ENCODE measurements at regions not wholly inside any gene's neighbourhood (a gene's known extent, or its start where the extent isn't known, plus 50 kb on each side); places are given as distances from the start of the nearest gene placed in this dataset.
"Not testable (repeated sequence)": the region's sequence is repeated elsewhere in the genome, so short reads cannot be mapped to it uniquely, and the experiment has no call there.

DNA sequence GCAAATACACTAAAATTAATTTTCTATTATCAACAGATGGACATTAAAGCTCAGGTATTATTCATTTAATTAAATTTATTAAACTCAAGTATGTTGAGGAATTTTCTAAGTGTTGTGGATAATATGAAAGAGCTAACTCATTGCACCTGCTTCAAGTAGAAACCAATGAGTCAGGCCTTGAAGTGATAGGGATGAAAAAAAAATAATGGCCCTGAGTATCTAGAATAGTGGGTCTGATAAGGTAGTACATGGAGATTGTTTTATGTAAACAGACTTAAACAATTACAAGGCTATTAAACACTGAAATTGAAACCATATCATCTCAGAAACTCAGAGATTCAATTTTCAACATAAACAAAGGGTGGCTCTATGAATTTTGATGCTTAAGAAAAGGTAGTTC lies 857.1 kb upstream of the GBE1 start:
- no peak for DNase-seq (ENCODE audit: low read depth)

DNA sequence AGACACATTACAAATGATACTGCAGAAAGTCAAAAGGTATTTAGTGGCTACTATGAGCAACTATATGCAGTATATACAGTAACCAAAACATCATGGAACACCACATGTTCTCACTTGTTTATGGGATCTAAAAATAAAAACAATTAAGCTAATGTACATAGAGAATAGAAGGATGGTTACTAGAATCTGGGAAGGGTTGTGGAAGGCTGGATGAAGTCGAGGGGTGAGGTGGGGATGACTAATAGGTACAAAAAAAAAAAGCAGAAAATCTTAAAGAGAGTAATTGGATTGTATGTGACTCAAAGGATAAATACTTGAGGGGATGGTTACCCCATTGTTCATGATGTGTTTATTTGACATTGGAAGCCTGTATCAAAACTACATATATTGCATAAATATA lies 848.8 kb upstream of the GBE1 start:
- no peak for DNase-seq (ENCODE audit: low read depth)

- DNase-seq (ENCODE audit: low read depth) = no peak
Observed at GRCh38 chr3:82607391-82607790, 845.9 kb upstream of the GBE1 start.

GRCh38 chr3:82596805-82597204 lies 835.4 kb upstream of the GBE1 start:
- DNase-seq (ENCODE audit: low read depth) = no peak

GRCh38 chr3:82595530-82595929 lies 834.1 kb upstream of the GBE1 start:
- no peak for DNase-seq (ENCODE audit: low read depth)

DNA sequence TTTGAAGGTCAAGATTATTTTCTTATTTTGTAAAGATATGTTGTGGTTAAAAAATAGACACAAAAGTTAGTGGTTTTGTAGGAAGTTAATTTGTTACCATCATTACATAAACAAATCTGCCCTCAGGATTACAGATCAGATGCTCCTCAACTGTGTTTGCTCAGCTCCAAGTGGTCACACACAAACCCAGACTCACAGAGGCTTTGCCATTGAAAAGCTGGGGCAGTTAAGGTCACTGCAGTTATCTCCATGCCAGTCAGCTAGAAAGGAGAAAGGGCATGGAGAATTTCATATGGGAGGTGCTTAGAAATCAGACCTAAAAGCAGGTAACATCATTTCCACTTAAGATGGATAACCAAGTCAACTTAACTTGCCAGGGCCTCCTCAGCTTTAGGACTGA lies 825.7 kb upstream of the GBE1 start:
- no peak for DNase-seq (ENCODE audit: low read depth)

- no peak for DNase-seq (ENCODE audit: low read depth)
Observed at GRCh38 chr3:82586414-82586813, 825.0 kb upstream of the GBE1 start.

DNA sequence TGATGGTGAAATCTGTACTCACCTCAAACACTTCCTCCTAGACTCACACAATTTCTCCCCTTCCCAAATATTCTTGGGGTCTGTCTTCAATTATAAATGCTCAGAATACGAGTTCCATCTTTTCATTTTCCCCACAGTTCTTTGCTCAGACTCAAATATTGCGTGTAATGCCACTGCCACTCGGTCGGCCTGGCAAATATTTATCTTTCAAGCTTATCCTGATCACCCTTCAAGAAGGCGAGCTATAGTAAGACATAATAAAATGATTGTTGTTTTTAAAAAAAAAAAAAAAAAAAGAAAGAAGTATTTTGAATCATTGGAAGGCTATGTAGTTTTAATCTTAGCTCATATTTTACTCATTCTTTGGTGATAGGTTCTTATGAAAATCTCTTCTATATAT lies 824.6 kb upstream of the GBE1 start:
- not testable (repeated sequence) for DNase-seq (ENCODE audit: low read depth)

DNA sequence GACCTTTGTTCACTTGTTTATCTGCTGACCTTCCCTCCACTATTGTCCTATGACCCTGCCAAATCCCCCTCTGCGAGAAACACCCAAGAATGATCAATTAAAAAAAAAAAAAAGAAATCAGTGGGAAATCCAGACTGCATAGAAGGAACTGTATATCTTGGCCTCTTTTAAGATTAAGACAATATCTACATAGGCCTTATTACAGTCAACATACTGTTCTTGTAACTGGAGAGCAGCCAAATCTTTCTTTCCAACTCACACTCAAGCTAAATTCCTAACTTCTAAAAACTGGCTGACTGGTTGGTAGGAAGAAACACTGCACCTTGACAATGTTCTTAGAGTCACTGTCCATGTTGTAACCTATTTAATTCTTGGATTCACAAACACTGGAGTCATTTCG lies 824.1 kb upstream of the GBE1 start:
- not testable (repeated sequence) for DNase-seq (ENCODE audit: low read depth)

GRCh38 chr3:82584861-82585260 lies 823.4 kb upstream of the GBE1 start:
- DNase-seq (ENCODE audit: low read depth) = not testable (repeated sequence)

GRCh38 chr3:82584415-82584814 lies 823.0 kb upstream of the GBE1 start:
- DNase-seq (ENCODE audit: low read depth) = not testable (repeated sequence)

- no peak for DNase-seq (ENCODE audit: low read depth)
Observed at GRCh38 chr3:82581350-82581749, 819.9 kb upstream of the GBE1 start.

DNA sequence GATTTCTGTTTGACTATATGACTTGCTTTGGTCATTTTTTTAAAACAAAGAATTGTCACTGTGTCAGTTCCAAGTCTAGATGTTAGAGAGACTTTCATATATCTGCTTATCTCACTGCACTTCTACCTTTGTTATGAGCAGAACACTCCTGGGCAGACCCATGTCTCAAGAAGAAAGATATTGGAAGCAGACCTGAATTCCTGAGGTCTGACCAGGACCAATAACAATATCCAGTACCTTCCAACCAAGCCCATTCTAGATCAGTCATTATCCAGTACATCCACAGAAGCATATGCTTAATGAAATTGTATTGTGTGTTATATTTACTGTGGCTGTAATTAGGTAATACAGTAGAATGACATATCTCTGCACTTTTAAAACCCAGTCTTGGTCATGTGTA lies 811.3 kb upstream of the GBE1 start:
- no peak for DNase-seq (ENCODE audit: low read depth)

DNA sequence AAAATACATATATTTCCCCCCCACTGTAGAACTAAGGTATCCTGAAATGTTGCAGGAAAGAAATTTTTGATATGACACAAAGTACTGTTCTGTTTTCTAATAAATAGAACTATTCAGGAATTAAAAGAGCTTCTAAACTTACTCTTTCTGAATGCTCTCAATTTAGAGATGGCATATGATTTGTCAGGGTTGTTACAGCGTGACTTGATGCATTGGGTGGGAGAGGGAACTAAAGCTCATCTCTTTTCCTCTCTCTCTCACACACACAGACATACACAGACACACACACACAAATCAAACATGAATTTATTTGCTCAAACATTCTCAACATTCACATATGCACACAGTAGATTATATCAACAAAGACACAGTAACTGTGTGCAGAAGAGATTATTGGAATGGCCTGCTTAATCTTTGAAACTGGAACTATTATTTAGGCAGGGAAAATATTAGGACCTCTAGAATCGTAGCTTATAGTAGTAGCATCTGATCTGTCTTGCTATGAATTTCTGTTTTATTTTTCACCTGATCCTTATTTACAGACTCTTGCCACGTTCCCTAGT lies 807.4 kb upstream of the GBE1 start:
- no peak for DNase-seq (ENCODE audit: low read depth)

DNA sequence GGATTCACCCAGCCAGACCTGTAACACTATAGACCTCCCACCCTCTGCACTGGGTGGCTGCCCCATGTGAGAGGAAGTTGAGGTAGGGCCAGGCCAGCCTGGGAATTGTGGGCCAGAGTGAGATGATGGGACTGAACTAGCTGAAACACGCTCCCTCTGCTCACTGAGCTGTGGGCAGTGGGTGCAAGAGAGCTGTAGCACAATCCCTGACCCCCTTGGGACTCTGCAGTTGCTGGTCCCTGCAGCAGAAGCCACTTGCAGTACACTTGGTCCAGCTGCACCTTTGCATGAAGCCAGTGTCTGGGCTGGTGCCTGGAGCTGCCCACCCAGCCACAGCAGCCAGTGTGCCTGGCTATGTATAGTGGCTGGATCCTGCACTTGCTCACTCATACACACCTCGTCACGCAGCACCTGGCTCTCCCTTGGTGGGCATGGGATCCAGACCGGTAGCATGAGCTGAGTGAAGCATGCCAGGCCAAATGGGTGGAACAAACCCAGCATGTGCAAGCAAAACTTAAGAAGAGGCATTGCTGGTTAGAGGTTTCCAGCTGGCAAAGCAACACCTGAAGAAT lies 805.7 kb upstream of the GBE1 start:
- DNase-seq (ENCODE audit: low read depth) = no peak

DNA sequence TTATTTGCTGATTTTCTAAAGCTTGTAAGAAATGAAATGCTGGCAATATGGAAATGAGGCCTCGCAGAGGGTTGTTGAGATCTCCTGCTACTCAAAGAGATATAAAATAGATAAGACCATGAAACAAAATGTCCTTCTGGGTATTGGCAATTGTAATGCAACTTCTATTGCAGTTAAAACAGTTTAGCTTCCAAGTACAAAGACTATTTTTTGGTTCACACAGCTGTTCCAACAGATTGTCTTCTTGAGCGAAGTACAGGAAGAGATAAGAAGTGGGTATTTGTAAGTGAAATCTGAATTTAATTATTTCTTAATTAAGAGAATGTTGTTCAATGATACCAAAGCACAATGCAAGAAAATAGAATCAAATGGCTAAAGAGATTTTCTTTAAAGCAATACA lies 801.5 kb upstream of the GBE1 start:
- DNase-seq (ENCODE audit: low read depth) = no peak

DNA sequence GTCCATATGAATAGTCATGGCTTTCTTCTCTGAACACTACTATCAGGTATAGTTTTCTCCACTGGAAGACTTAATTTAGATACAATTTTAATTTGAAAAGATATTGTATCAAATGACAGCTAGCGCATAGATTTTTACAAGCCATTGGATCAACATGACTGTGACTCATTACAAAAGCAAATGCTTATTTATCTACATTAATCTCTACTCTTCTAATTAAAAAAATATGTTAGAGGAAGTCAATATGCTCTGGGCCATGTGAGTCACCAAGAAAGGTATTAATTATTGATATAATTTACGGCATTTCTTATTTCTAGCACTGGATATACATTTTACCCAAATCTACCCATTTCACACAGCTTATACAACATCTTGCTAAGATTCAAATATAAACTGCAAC lies 800.3 kb upstream of the GBE1 start:
- no peak for DNase-seq (ENCODE audit: low read depth)

DNA sequence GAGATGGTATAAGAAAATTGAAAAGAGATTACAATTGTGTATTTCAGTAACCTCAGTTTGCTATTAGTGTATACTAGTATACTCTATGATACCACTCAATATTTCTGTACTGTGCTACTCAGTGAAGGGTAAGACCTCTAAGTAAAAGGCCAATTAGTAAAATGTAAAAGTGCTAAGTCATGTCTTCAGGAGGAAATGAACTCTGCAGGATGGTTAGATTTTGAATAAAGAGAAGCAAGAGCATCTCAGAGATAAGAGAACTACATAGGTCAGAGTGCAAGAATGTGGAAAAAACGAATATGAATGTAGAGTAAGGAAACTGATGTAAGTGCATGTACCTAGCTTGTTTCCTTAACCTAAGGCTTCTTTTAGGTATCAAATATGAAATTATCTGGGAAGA lies 796.6 kb upstream of the GBE1 start:
- DNase-seq (ENCODE audit: low read depth) = no peak

- no peak for DNase-seq (ENCODE audit: low read depth)
Observed at GRCh38 chr3:82556113-82556512, 794.7 kb upstream of the GBE1 start.

DNA sequence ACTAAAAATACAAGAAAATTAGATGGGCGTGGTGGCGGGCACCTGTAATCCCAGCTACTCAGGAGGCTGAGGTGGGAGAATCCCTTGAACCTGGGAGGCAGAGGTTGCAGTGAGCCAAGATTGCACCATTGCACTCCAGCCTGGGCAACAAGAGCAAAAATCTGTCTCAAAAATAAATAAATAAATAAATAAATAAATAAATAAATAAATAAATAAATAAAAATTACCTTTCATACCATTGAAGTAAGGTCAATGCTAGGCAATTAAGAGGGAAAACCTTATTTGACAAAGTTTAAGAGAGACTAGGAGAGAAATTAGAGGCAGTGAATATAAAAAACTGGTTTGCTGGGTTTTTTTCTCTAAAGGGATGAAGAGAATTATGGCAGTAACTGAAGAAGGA lies 781.1 kb upstream of the GBE1 start:
- not testable (repeated sequence) for DNase-seq (ENCODE audit: low read depth)

DNA sequence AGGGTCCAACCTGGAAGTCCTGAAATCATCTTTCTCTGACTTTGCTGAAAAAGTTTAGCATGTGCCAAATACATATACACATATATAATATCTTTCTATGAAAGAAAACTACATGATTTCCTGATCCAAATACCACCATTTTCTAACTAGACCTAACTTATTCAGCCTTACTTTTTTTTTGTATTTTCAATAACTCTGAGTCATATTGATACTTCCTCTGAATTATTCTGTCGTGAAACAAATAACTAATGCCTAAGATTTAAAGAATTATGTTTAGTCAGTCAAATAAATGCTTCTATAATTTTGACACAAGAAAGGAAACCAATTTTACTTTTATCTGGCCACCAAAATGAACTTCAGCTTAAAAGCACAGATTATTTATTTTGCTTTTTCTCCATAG lies 760.2 kb upstream of the GBE1 start:
- DNase-seq (ENCODE audit: low read depth) = no peak

DNA sequence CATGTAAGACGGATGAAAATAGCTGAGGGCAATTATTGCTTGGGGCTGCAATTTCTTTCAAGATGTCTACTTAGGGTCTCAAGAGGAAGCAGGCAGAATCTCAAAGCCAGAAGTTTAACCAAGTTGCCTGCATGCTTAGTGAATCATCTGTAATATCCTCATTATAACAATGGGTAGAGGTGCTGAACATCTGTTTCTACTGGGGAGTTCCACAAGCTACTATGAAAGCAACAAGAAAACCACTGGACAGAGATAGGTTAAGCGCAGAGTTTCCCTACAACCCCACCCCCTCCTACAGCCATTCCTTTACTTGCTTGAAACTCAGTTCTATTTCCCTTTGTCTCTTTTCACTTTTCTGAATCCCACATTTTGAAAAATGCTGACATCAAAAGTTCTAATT lies 759.4 kb upstream of the GBE1 start:
- no peak for DNase-seq (ENCODE audit: low read depth)

DNA sequence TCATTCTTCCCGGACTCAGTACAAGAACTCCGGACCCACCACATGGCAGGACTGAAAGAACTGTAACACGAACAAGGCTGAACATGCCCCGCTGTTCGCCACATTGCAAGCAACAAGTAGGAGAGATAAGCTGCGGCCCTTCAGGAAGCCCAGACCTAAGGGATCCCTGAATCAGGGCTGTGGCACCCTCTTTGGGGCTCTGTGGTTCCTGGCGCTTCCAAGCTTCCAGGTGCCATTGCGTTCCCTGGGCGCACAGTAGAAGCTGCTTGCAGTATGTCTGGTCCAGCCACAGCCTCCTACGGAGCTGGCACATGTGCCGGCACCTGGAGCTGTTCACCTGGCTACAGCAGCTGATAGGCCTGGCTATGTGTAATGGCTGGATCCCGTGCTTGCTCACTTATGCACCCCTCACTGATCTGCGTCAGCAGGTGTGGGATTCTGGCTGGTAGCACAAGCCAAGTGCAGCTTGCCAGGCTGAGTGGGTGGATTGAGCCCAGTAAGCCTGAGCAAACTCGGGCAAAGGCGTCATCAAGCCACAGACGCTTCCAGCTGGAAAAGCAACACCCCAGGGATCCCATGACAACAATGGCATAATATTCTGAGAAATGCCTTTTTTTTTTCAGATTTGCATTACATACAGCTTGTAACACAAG lies 748.6 kb upstream of the GBE1 start:
- DNase-seq (ENCODE audit: low read depth) = no peak

All from CMK (cell line).